Fibroblast of lung (primary cell): ENCODE measurements at regions not wholly inside any gene's neighbourhood (a gene's known extent, or its start where the extent isn't known, plus 50 kb on each side); places are given as distances from the start of the nearest gene placed in this dataset.

Source experiments
- DNase-seq, 2 donors: peaks; one replicate each; pipeline versions ENCODE4 v3.0.0 to v3.0.0-alpha.2; 2010; ENCODE audit warnings: low read depth in 2 of 2
- H2AFZ ChIP-seq: 2 replicates; pipeline ENCODE4 v1.5.1; 2012; ENCODE audit warnings: low read length, control low read depth, inconsistent platforms
- H3K27ac ChIP-seq: 2 replicates; pipeline ENCODE4 v1.5.1; 2011; ENCODE audit warnings: low read length, control low read depth; ENCODE audit not compliant: insufficient read depth
- H3K27me3 ChIP-seq: 2 replicates; pipeline ENCODE4 v1.5.1; 2011; ENCODE audit warnings: mild to moderate bottlenecking, low read length; ENCODE audit not compliant: control insufficient read depth, insufficient read depth
- H3K36me3 ChIP-seq: 2 replicates; pipeline ENCODE4 v1.5.1; 2011; ENCODE audit warnings: low read length; ENCODE audit not compliant: control insufficient read depth, insufficient read depth
- H3K4me1 ChIP-seq: 2 replicates; pipeline ENCODE4 v1.5.1; 2011; ENCODE audit warnings: low read length; ENCODE audit not compliant: control insufficient read depth, insufficient read depth; ENCODE audit errors: extremely low read depth
- H3K4me2 ChIP-seq: 2 replicates; pipeline ENCODE4 v1.5.1; 2011; ENCODE audit warnings: low read length, control low read depth; ENCODE audit not compliant: insufficient read depth; ENCODE audit errors: extremely low read depth
- H3K4me3 ChIP-seq, 4 experiments: fragments of 200-600 bp in 1 of 4; sonication (generic) in 1 of 4; replicated peaks in 1 of 4; 2 replicates each; pipeline ENCODE4 v1.5.1; 2011 to 2016; ENCODE audit warnings: low read length in 4 of 4, low read depth in 3 of 4, mild to moderate bottlenecking in 3 of 4, control low read depth in 2 of 4, inconsistent platforms in 1 of 4, mixed read lengths in 1 of 4; ENCODE audit not compliant: insufficient read depth in 1 of 4; ENCODE audit errors: control extremely low read depth in 1 of 4
- H3K79me2 ChIP-seq: 2 replicates; pipeline ENCODE4 v1.5.1; 2012; ENCODE audit warnings: mild to moderate bottlenecking, low read length, inconsistent platforms; ENCODE audit not compliant: control insufficient read depth, insufficient read depth
- H3K9ac ChIP-seq: 2 replicates; pipeline ENCODE4 v1.5.1; 2011; ENCODE audit warnings: mild to moderate bottlenecking, low read length, control low read depth; ENCODE audit not compliant: insufficient read depth
- H3K9me3 ChIP-seq: 2 replicates; pipeline ENCODE4 v1.5.1; 2012; ENCODE audit warnings: low read depth, low read length; ENCODE audit not compliant: control insufficient read depth, insufficient read depth
- H4K20me1 ChIP-seq: 2 replicates; pipeline ENCODE4 v1.5.1; 2011; ENCODE audit warnings: low read length; ENCODE audit not compliant: control insufficient read depth, insufficient read depth; ENCODE audit errors: extremely low read depth
- CTCF ChIP-seq, 2 donors: IDR thresholded peaks in 1 of 2; conservative IDR thresholded peaks in 1 of 2; 1 replicate in 1 of 2; 2 replicates in 1 of 2; pipeline ENCODE4 v1.5.1; 2011 to 2012; ENCODE audit warnings: low read length in 2 of 2, control low read depth in 1 of 2, inconsistent platforms in 1 of 2, low read depth in 1 of 2, mild to moderate bottlenecking in 1 of 2
- EZH2 ChIP-seq: IDR thresholded peaks from 2 replicates; pipeline ENCODE4 v1.5.1; 2012; ENCODE audit warnings: low read length, control low read depth, mild to moderate bottlenecking; ENCODE audit errors: missing control alignments

- H3K4me2 ChIP-seq: no peak overlapping the region
- no peak overlapping the region for H2AFZ ChIP-seq
- no peaks in the 10 kb centered on the region for H3K79me2 ChIP-seq
- H3K27ac ChIP-seq: no peak overlapping the region
- H3K9me3 ChIP-seq: no peaks in the 10 kb centered on the region
- peaks cover 4% of the 10 kb centered on the region for H3K27me3 ChIP-seq
- no peak overlapping the region for H3K9ac ChIP-seq
- H4K20me1 ChIP-seq: no peaks in the 10 kb centered on the region
- TF ChIP-seq EZH2: no peak
- H3K4me3 ChIP-seq: no peak overlapping the region
- H3K4me1 ChIP-seq: no peaks in the 10 kb centered on the region
- no peak for DNase-seq
- no peaks in the 10 kb centered on the region for H3K36me3 ChIP-seq
These were observed 70.0 kb upstream of the SLC6A6 start for GRCh38 chr3:14332392-14332791.

- DNase-seq: no peak
- H4K20me1 ChIP-seq: no peaks in the 10 kb centered on the region
- H3K4me3 ChIP-seq: no peak overlapping the region
- H3K4me2 ChIP-seq: no peak overlapping the region
- no peaks in the 10 kb centered on the region for H3K4me1 ChIP-seq
- H2AFZ ChIP-seq: no peak overlapping the region
- H3K27me3 ChIP-seq: peaks cover 7% of the 10 kb centered on the region
- H3K27ac ChIP-seq: no peak overlapping the region
- H3K9me3 ChIP-seq: no peaks in the 10 kb centered on the region
- no peaks in the 10 kb centered on the region for H3K36me3 ChIP-seq
- H3K79me2 ChIP-seq: no peaks in the 10 kb centered on the region
- H3K9ac ChIP-seq: no peak overlapping the region
- TF ChIP-seq EZH2 (no peak), CTCF (conservative IDR thresholded peaks at IDR 0.05 in 1 of 2, IDR thresholded peaks at IDR 0.05 in 1 of 2; ENCODE audit: low read depth in 1 of 2, low read length in 2 of 2) (no peak)
These were observed 69.2 kb upstream of the SLC6A6 start for GRCh38 chr3:14333215-14333614.

- H3K4me1 ChIP-seq: no peaks in the 10 kb centered on the region
- DNase-seq: no peak
- H3K27me3 ChIP-seq: peaks cover 7% of the 10 kb centered on the region
- H3K4me2 ChIP-seq: no peak overlapping the region
- H3K36me3 ChIP-seq: no peaks in the 10 kb centered on the region
- no peak overlapping the region for H2AFZ ChIP-seq
- no peaks in the 10 kb centered on the region for H3K9me3 ChIP-seq
- H3K4me3 ChIP-seq: no peak overlapping the region
- H3K9ac ChIP-seq: no peak overlapping the region
- TF ChIP-seq CTCF (conservative IDR thresholded peaks at IDR 0.05 in 1 of 2, IDR thresholded peaks at IDR 0.05 in 1 of 2; ENCODE audit: low read depth in 1 of 2, low read length in 2 of 2) (no peak), EZH2 (no peak)
- H3K27ac ChIP-seq: no peak overlapping the region
- no peaks in the 10 kb centered on the region for H4K20me1 ChIP-seq
- H3K79me2 ChIP-seq: no peaks in the 10 kb centered on the region
These were observed 68.8 kb upstream of the SLC6A6 start for GRCh38 chr3:14333621-14334020.
